Tibial nerve (tissue), 4 donors: ENCODE measurements at regions not wholly inside any gene's neighbourhood (a gene's known extent, or its start where the extent isn't known, plus 50 kb on each side); places are given as distances from the start of the nearest gene placed in this dataset.

Experiments used
- EP300 ChIP-seq, 2 donors: sonication (generic); formaldehyde crosslinking; IDR thresholded peaks; one replicate each; pipeline ENCODE4 v1.6.1; 2017; ENCODE audit warnings: antibody characterized with exemption in 2 of 2, mild to moderate bottlenecking in 1 of 2
- TF ChIP-seq, protein P1 (sequence below), 5 experiments: fragments of 200-600 bp in 3 of 5; fragments of 450-650 bp in 2 of 5; sonication (generic) in 3 of 5; IDR thresholded peaks; one replicate each; pipeline ENCODE4 v1.5.1; 2016 to 2019; ENCODE audit warnings: antibody characterized with exemption in 5 of 5, mild to moderate bottlenecking in 3 of 5, moderate library complexity in 2 of 5

DNA sequence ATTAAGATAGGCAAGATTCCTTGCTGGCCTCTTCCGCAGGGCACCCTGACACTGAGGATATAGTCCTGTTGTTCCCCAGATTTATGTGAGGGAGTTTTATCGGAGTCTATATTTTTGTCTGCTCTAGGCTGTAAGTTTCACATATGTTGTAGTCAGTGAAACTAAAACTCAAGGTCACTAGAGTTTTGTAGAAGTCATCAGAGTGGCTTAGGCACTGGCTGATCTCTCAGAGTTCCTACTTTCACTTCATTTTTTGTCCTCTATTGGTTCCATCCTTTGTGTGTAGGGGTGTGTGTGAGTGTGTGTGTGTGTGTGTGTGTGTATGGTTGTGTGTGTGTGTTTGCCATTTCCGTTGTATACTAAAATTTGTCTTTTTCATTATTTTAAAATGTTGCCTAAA is 577.5 kb downstream of the IQCM start:
- TF ChIP-seq, protein P1, sequence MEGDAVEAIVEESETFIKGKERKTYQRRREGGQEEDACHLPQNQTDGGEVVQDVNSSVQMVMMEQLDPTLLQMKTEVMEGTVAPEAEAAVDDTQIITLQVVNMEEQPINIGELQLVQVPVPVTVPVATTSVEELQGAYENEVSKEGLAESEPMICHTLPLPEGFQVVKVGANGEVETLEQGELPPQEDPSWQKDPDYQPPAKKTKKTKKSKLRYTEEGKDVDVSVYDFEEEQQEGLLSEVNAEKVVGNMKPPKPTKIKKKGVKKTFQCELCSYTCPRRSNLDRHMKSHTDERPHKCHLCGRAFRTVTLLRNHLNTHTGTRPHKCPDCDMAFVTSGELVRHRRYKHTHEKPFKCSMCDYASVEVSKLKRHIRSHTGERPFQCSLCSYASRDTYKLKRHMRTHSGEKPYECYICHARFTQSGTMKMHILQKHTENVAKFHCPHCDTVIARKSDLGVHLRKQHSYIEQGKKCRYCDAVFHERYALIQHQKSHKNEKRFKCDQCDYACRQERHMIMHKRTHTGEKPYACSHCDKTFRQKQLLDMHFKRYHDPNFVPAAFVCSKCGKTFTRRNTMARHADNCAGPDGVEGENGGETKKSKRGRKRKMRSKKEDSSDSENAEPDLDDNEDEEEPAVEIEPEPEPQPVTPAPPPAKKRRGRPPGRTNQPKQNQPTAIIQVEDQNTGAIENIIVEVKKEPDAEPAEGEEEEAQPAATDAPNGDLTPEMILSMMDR (IDR thresholded peaks at IDR 0.05): no peak
- TF ChIP-seq EP300 (IDR thresholded peaks at IDR 0.05): no peak
